Bronchial epithelial cell (primary cell): ENCODE measurements at regions not wholly inside any gene's neighbourhood (a gene's known extent, or its start where the extent isn't known, plus 50 kb on each side); places are given as distances from the start of the nearest gene placed in this dataset.
A peak's percentile ranks its signal among the peaks of the same experiment; 100 is the strongest.

Experiments
- DNase-seq: peaks from one replicate; pipeline ENCODE4 v3.0.0-alpha.2; 2010; ENCODE audit warnings: low read depth
- FAIRE-seq: peaks from 2 replicates; lab custom pipeline; 2011; peaks lifted over from hg19 to GRCh38; lab: Jason Lieb, UNC
- H3K27me3 ChIP-seq: 2 replicates; pipeline ENCODE4 v1.5.1; 2011; ENCODE audit warnings: low read length; ENCODE audit not compliant: control insufficient read depth, insufficient read depth
- H3K36me3 ChIP-seq: 2 replicates; pipeline ENCODE4 v1.5.1; 2011; ENCODE audit warnings: low read length; ENCODE audit not compliant: control insufficient read depth, insufficient read depth
- H3K4me3 ChIP-seq: 2 replicates; pipeline ENCODE4 v1.5.1; 2011; ENCODE audit warnings: mild to moderate bottlenecking, low read depth, low read length, control low read depth
- TF ChIP-seq, protein P1 (sequence below): IDR thresholded peaks from 2 replicates; pipeline ENCODE4 v1.5.1; 2011; ENCODE audit warnings: mild to moderate bottlenecking, moderate library complexity, low read length, control low read depth, inconsistent platforms; ENCODE audit not compliant: insufficient read depth, severe bottlenecking

DNA sequence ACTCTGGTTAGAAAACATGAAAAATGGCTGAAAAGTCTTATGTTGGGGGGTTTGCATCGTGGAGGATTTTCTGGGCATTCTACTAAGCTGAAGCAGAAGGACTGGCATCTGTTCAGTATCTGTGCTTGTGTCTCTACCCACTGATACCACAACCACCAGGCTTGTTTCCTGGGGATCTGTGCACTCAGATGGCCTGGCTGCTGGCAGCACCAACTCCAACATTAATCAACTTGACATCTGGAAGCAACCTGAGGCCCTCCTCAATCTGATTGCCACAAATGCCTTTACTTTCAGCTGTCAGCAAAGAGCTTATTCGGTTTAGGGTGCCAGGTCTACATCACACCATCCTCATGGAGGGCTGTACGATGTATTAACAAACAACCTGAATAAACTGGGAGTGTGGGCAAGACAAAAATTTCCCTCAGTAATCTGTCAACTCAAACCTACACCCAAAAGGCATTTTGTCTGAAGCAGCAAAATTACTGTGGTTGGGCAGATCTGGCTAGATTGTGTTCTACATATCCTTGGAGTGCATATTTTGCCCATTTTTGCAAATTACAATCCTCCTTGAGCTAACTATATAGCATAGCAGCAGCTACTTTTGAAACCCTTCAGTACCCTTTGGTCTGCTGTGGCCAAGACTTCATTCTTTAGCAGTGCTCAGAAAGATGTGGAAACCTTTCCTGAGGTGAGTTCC is 74.6 kb downstream of the FOXD1 start:
- FAIRE-seq (no peak), DNase-seq (no peak)
- no peak overlapping the region for H3K4me3 ChIP-seq
- H3K27me3 ChIP-seq: no peaks in the 10 kb centered on the region
- TF ChIP-seq, protein P1, sequence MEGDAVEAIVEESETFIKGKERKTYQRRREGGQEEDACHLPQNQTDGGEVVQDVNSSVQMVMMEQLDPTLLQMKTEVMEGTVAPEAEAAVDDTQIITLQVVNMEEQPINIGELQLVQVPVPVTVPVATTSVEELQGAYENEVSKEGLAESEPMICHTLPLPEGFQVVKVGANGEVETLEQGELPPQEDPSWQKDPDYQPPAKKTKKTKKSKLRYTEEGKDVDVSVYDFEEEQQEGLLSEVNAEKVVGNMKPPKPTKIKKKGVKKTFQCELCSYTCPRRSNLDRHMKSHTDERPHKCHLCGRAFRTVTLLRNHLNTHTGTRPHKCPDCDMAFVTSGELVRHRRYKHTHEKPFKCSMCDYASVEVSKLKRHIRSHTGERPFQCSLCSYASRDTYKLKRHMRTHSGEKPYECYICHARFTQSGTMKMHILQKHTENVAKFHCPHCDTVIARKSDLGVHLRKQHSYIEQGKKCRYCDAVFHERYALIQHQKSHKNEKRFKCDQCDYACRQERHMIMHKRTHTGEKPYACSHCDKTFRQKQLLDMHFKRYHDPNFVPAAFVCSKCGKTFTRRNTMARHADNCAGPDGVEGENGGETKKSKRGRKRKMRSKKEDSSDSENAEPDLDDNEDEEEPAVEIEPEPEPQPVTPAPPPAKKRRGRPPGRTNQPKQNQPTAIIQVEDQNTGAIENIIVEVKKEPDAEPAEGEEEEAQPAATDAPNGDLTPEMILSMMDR: no peak
- no peaks in the 10 kb centered on the region for H3K36me3 ChIP-seq

DNA sequence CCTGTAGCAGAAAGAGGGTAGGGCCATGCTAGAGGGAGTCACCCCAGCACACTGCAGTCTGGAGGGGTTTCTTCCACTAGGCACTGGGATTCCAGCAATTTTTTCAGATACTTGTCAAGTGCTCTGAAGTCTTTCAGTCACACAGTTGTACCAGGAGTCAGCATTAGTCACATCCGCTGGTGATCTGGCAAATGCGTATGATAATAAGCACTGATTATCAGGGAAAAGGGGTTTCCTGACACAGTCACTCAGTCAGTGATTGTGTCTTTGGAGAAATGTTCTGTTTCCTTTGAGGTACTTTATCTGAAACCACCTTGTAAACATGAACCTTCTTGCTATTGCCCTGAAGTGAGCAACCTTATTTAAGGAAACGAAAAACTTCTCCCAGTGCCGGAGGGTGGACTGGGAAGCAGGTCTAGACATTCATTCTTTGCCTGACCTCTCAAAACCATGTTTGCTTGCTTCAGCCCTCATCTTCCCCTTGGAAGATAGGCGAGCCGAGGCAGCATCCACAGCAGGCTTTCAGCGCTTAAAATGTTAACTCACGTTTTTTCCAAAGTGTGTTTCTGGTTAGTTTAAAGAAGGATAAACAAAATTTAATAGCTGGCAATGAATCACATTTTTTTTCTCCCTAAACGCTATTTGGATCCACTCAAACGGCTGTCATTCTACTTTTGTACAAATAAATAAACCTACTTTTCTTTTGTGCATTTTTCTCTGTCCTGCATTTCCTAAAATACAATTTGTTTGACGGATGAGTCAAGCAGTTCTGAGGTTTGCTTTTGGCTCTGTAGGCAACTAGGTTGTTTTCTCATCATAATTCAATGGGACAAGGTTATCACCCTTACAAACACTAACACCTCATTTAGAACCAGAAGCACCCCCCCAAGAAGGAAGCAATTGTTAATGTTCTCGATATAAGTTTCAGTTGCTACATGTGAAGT is 77.7 kb downstream of the FOXD1 start:
- DNase-seq (peak; percentile 100), FAIRE-seq (peak; percentile 82)
- Histone ChIP-seq H3K36me3 (no peaks in the 10 kb centered on the region), H3K4me3 (no peak overlapping the region), H3K27me3 (no peaks in the 10 kb centered on the region)
- TF ChIP-seq, protein P1: no peak

DNA sequence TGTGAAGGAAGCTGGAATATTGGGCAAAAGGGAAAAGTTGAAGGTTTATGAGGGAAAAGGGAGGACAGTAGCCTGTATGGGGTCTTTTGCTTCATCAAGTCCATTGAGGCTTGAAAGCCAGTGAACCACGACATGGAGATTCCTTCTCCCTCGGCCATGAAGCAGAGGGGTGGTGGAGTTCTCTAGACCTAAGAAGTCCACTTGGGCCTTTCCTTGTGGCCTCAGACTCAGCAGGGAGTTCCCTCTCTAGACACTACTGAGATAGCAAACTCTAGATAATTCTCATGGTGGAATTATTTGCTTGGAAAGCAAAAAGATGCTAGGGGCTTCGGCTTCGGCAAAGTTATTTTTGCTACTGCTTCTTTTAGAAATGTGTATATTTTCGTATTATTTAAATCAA is 78.5 kb downstream of the FOXD1 start:
- Histone ChIP-seq H3K27me3 (no peaks in the 10 kb centered on the region), H3K36me3 (no peaks in the 10 kb centered on the region), H3K4me3 (no peak overlapping the region)
- TF ChIP-seq, protein P1: no peak
- FAIRE-seq (no peak), DNase-seq (no peak)

DNA sequence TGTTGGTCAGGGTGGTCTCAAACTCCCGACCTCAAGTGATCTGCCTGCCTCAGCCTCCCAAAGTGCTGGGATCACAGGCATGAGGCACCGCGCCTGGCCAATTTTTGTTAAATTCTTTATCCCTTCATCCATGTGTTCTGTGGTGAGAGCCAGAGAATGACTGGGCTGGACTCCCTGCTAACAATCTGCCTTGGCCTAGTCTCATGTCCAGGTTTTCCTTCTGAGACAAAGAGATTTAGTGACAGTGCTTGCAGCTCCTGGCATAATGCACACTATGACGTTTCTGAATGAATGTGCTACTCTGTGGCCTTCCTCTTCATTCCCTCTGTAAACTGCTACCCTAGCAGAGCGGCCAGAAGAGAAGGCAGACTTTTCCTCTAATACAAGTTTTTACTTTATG is 79.3 kb downstream of the FOXD1 start:
- Histone ChIP-seq H3K27me3 (no peaks in the 10 kb centered on the region), H3K4me3 (no peak overlapping the region), H3K36me3 (no peaks in the 10 kb centered on the region)
- no peak for DNase-seq
- TF ChIP-seq, protein P1: no peak
- FAIRE-seq: no peak

DNA sequence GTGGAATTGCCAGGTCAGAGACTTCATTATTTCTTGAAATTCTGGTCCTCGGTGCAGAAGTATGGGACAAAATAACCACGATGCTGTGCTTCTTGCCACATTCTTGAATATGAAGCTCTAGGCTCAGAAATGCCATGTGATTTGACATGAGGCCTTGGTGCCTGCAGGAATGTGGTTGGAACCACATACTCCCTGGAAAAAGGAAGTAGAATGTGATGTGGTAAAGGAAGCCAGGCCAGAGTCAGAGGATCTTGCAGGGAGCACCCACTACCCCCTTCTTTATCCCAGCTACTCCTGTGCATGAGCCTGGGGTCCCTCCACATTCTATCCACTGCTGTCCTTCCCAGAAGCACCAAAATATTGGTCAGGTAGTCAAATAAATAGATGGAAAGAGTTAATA is 80.9 kb downstream of the FOXD1 start:
- TF ChIP-seq, protein P1: no peak

More for the DNA sequence above, 80.9 kb downstream of the FOXD1 start:
- no peak overlapping the region for H3K4me3 ChIP-seq
- DNase-seq (no peak), FAIRE-seq (peak; percentile 7)
- H3K27me3 ChIP-seq: no peaks in the 10 kb centered on the region
- no peaks in the 10 kb centered on the region for H3K36me3 ChIP-seq
